ENCODE measurements at regions not wholly inside any gene's neighbourhood (a gene's known extent, or its start where the extent isn't known, plus 50 kb on each side); places are given as distances from the start of the nearest gene placed in this dataset.
"Not testable (repeated sequence)": the region's sequence is repeated elsewhere in the genome, so short reads cannot be mapped to it uniquely, and the experiment has no call there.

- no peak for DNase-seq
Observed at GRCh38 chr5:107056278-107056677, 614.5 kb downstream of the EFNA5 start.

- no peak for DNase-seq
Observed at GRCh38 chr5:107047048-107047447, 623.7 kb downstream of the EFNA5 start.

- DNase-seq: no peak
Observed at GRCh38 chr5:107043665-107044064, 627.1 kb downstream of the EFNA5 start.

GRCh38 chr5:107040907-107041306 lies 629.8 kb downstream of the EFNA5 start:
- DNase-seq: no peak

- DNase-seq: no peak
Observed at GRCh38 chr5:107032629-107033028, 638.1 kb downstream of the EFNA5 start.

GRCh38 chr5:107028938-107029337 lies 641.8 kb downstream of the EFNA5 start:
- DNase-seq: no peak

GRCh38 chr5:107025712-107026497 lies 644.8 kb downstream of the EFNA5 start:
- DNase-seq: no peak

- no peak for DNase-seq
Observed at GRCh38 chr5:107023732-107024131, 647.0 kb downstream of the EFNA5 start.

- DNase-seq: no peak
Observed at GRCh38 chr5:107021575-107021974, 649.2 kb downstream of the EFNA5 start.

- DNase-seq: no peak
Observed at GRCh38 chr5:107020626-107021025, 650.1 kb downstream of the EFNA5 start.

GRCh38 chr5:107017616-107018015 lies 653.1 kb downstream of the EFNA5 start:
- no peak for DNase-seq

- no peak for DNase-seq
Observed at GRCh38 chr5:107012371-107012770, 658.4 kb downstream of the EFNA5 start.

GRCh38 chr5:107011605-107012004 lies 659.1 kb downstream of the EFNA5 start:
- no peak for DNase-seq

GRCh38 chr5:107010060-107010459 lies 660.7 kb downstream of the EFNA5 start:
- no peak for DNase-seq

- no peak for DNase-seq
Observed at GRCh38 chr5:107005653-107006052, 665.1 kb downstream of the EFNA5 start.

- DNase-seq: no peak
Observed at GRCh38 chr5:107005161-107005560, 665.6 kb downstream of the EFNA5 start.

- DNase-seq: no peak
Observed at GRCh38 chr5:107002115-107002514, 668.6 kb downstream of the EFNA5 start.

- DNase-seq: not testable (repeated sequence)
Observed at GRCh38 chr5:106999506-106999905, 671.2 kb downstream of the EFNA5 start.

GRCh38 chr5:106986006-106986405 lies 684.7 kb downstream of the EFNA5 start:
- DNase-seq: no peak

GRCh38 chr5:106985174-106985573 lies 685.6 kb downstream of the EFNA5 start:
- DNase-seq: no peak

GRCh38 chr5:106979178-106979577 lies 691.6 kb downstream of the EFNA5 start:
- DNase-seq: not testable (repeated sequence)

GRCh38 chr5:106978582-106979165 lies 692.1 kb downstream of the EFNA5 start:
- DNase-seq: not testable (repeated sequence)

GRCh38 chr5:106976363-106976762 lies 694.4 kb downstream of the EFNA5 start:
- no peak for DNase-seq

GRCh38 chr5:106974272-106974671 lies 696.5 kb downstream of the EFNA5 start:
- DNase-seq: no peak

Measured in CD4-positive, alpha-beta T cell treated with Interleukin-4 for 4 hours (primary cell).